NCI-H187 (cell line): ENCODE measurements at regions not wholly inside any gene's neighbourhood (a gene's known extent, or its start where the extent isn't known, plus 50 kb on each side); places are given as distances from the start of the nearest gene placed in this dataset.
"Not testable (repeated sequence)": the region's sequence is repeated elsewhere in the genome, so short reads cannot be mapped to it uniquely, and the experiment has no call there.

Source experiments
- DNase-seq, 2 experiments: peaks; one replicate each; lab custom pipeline; 2025; lab: John Stamatoyannopoulos, UW

GRCh38 chr1:222470252-222470805, 77.6 kb downstream of the HHIPL2 start:
- not testable (repeated sequence) for DNase-seq

DNA sequence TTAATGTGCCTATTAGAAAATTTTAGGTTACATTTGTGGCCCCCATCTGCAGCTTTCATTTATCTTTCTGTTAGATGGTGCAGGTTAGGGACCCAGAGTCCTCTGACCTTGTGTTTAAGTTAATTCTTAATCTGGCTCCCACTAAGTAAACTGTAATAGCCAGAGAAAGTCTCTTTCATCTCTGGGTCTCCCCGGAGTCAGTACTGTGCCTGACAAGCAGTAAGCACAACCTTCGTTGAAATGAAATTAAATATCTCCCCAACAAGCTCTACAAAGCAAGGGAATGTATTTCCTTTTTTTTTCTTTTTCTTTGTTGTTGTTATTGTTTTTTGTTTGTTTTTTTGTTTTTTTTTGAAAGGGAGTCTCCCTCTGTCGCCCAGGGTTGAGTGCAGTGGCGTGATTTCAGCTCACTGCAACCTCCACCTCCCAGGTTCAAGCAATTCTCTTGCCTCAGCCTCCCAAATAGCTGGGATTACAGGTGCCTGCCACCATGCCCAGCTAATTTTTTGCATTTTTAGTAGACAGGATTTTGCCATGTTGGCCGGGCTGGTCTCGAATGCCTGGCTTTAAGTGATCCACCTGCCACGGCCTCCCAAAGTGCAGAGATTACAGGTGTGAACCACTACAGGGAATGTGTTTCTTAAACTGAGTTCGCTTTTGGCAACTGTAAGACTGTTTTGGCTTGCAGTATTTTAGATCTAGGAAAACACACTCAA, 81.6 kb downstream of the HHIPL2 start:
- no peak for DNase-seq

GRCh38 chr1:222465211-222466041, 82.5 kb downstream of the HHIPL2 start:
- DNase-seq: peak; percentile 44 to 45

DNA sequence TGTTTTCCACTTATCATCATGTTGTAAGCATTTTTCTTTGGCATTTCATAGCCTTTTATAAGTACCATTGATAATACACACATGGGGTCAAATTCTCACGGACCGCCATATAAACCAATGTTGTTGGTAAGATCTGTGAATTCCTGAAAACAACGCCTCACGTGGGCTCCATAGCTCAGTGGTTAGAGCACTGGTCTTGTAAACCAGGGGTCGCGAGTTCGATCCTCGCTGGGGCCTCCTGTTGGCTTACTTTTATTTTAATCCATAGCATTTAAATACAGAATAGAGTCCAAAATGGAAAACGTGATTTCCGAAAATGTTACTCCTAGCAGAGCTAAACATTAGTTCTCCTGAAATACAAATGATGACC, 83.1 kb downstream of the HHIPL2 start:
- DNase-seq: no peak

- no peak for DNase-seq
Observed at GRCh38 chr1:222463059-222463730, 84.7 kb downstream of the HHIPL2 start.

DNA sequence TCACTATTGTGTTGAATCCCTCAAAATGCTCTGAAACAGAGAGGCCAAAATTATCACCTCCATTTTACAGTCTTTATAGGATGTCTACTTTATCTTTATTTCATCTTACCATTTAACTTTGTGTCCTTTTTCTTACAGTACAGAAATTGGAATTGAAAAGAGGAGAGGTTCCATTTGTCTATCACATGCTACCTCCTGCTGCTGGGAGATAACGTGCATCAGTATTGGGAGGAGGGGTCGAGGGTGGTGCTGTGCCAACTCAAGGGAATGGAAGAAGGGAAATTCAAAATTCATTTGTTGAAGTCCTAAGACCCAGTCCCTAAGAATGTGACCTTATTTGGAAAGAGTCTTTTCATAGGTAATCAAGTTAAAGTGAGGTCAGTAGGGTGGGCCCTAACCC, 85.3 kb downstream of the HHIPL2 start:
- no peak for DNase-seq

GRCh38 chr1:222461941-222462340, 86.0 kb downstream of the HHIPL2 start:
- no peak for DNase-seq

DNA sequence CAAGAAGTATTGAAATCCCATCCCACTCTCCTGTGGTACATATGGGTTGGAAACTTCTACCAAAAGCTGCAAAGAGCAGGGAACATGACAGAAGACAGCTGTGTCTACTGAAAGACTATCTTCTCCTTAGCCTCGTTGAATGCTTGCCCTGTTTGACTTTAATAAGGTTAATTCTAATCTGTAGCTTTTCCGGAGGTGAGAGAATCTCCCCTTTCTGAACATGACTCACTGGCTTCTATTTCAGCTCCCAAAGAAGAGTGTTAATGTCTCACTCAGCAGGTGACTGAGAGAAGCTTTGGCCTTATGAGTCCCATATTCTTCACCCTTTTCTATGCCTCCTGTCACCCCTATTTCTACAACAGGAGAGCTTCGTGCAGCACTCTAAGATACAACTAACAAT, 88.3 kb downstream of the HHIPL2 start:
- DNase-seq: no peak

DNA sequence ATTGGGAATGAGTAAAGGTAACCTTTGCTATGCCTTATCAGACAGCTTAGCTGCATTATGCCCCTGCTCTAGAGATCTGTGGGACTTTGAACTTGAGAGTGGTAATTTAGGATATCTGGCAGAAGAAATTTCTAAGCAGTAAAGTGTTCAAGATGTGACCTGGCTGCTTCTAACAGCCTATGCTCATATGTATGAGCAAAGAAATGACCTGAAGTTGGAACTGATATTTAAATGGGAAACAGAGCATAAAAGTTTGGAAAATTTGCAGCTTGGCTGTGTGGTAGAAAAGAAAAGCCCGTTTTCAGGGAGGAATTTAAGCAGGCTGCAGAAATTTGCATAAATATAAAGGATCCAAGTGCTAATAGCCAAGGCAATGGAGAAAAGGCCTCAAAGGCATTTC, 90.4 kb downstream of the HHIPL2 start:
- DNase-seq: no peak

DNA sequence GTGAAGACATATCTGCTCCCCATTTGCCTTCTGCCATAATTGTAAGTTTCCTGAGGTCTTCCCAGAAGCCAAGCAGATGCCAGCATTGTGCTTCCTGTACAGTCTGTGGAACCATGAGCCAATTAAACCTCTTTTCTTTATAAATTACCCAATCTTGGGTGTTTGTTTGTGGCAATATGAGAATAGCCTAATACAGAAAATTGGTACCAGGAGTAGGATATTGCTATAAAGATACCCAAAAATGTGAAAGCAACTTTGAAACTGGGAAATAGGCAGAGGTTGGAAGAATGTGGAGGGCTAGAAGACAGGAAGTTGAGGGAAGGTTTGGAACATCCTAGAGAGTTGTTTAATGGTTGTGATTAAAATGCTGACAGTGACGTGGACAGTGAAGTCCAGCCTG, 90.8 kb downstream of the HHIPL2 start:
- no peak for DNase-seq

DNA sequence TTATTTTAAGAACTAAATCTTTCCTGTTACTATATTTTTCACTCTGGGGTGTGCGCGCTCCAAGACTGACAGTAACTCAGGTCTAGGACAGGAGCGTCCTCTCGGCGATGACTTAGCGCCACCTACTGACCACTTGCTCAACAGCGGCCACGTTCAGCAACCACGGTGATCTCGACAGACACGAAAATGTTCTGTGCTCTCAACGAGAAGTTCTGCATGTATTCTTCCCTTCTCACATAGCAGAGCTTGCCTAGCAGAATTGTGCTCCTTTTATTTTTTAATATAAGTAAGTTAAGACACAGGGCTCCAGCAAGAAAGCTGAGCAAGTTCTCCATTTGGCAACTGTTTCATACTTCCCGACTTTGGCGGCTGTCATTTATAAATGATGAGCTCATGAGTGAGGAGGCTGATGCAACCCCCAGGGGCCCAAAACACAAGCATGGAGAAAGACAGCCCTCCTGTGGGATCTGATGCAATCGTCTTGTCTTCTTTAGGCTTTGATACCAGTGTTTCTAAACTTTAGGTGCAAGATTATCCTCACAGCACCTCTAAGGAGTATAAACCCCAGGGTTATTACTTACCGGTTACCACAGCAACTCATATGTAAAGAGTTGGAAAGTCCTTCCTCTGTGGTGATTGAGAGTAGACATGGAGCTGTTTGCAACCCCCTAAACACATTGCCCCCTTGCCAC, 92.6 kb downstream of the HHIPL2 start:
- peak; percentile 7 to 39 for DNase-seq

DNA sequence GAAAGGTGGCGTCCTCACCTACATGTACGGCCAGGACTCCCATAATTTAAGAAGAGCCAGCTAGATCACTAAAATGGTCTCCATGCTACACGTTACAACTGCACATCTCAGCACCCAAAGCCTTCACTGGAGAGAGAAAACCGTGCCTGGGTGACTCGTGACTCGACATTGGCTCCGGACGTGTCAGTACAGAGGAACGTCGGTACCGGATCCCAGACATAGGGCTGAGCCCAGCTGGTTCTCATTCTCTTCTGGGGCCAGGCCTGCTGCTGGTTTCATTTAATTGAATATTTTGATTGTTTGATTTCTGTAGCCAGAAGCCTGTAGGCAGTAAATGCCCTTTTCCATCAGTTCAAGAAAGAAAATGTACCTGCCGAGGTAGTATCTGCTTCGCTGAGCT, 93.1 kb downstream of the HHIPL2 start:
- DNase-seq: no peak

- no peak for DNase-seq
Observed at GRCh38 chr1:222454186-222454585, 93.7 kb downstream of the HHIPL2 start.

DNA sequence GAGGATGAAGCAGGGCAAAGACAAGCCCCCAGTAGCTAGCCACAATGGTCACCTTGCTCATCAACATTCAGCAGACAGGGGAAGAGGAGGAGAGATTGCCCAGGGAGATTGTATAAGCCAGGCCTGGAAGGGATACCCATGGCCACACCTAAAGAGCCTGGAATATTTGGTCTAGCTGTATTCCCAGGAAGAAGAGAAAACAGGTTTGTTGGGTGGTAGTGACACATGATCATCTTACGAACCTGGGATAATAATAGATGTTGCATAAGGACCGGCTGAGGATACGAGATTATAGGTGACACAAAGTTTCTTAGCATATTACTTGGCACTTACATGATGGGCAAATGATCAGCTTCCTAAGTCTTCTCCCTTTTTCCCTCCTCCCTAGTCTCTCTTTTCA, 95.9 kb downstream of the HHIPL2 start:
- no peak for DNase-seq

GRCh38 chr1:222443566-222443965, 104.3 kb downstream of the HHIPL2 start:
- peak in 1 of 2 experiments; percentile 13 for DNase-seq

DNA sequence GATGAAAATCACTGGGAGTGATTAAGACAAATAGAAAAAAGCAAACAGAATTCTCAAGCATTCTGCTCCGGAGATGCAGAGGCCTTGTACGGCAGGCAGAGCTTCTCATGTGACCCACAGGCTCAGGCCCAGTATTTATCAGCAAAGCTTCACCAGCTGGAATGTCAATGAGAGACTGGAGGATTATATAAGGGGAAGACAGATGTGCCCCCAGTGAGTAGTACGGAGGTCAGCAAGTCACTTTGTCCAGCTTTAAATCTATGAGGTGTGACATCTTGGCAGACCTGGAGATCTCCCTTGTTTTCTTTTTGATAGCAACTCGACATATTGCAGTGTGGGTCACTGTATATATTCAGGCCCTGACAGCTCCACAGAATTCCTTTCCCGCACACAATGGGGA, 106.8 kb downstream of the HHIPL2 start:
- DNase-seq: no peak

GRCh38 chr1:222424826-222425225, 123.1 kb downstream of the HHIPL2 start:
- DNase-seq: no peak

DNA sequence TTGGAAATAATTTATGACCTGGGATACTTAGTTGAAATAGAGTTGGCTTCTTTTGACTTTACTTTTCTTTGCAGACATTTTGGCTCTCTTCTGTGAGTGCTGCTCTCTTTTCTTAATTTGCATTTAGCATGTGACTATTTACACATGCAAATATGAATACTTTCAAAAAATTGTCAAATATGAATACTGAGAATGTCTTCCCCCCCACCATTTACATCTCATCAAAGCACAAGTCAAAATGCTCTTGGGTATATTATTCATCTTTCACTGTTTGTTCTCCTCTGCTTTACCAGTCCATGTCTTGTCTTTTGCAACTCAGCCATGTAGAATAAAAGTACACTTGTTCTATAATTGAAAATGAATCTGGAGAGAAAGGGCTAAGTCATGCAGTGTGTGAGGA, 126.5 kb downstream of the HHIPL2 start:
- DNase-seq: no peak

GRCh38 chr1:222420633-222421032, 127.3 kb downstream of the HHIPL2 start:
- DNase-seq: no peak

DNA sequence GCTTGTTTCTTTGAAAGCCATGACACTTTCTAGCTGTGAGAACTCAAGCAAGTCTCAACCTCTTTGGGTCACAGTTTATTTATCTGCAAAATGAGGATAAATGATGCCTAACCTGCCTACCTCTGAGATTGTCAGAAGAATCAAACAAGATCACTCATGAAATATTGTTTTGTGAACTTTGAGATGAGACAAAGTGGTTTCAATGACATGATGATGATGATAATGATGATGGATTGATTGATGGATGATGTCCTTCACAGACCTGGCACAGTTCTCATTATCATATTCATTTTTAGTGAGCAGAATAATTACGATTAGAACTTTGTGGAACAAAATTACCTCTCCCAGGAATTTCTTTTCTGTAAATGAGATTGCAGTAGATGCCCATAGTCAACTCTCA, 129.2 kb downstream of the HHIPL2 start:
- DNase-seq: no peak

GRCh38 chr1:222417264-222417663, 130.6 kb downstream of the HHIPL2 start:
- no peak for DNase-seq
